HG02759 (cell line): ENCODE measurements at regions not wholly inside any gene's neighbourhood (a gene's known extent, or its start where the extent isn't known, plus 50 kb on each side); places are given as distances from the start of the nearest gene placed in this dataset.
"Not testable (repeated sequence)": the region's sequence is repeated elsewhere in the genome, so short reads cannot be mapped to it uniquely, and the experiment has no call there.

ENCODE experiments used
- ATAC-seq: cut with Tn5 transposase; IDR thresholded peaks from one replicate; pipeline ENCODE4 v1.9.1; 2021; ENCODE audit warnings: mild to moderate bottlenecking, moderate library complexity; ENCODE audit not compliant: unreplicated experiment

DNA sequence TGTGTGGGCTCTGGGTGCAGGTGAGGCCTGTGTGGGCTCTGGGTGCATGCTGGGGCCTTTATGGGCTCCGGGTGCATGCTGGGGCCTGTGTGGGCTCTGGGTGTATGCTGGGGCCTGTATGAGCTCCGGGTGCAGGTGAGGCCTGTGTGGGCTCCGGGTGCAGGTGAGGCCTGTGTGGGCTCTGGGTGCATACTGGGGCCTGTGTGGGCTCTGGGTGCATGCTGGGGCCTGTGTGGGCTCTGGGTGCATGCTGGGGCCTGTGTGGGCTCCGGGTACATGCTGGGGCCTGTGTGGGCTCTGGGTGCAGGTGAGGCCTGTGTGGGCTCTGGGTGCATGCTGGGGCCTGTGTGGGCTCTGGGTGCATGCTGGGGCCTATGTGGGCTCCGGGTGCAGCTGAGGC lies 80.5 kb upstream of the ACKR3 start:
- ATAC-seq: not testable (repeated sequence)

DNA sequence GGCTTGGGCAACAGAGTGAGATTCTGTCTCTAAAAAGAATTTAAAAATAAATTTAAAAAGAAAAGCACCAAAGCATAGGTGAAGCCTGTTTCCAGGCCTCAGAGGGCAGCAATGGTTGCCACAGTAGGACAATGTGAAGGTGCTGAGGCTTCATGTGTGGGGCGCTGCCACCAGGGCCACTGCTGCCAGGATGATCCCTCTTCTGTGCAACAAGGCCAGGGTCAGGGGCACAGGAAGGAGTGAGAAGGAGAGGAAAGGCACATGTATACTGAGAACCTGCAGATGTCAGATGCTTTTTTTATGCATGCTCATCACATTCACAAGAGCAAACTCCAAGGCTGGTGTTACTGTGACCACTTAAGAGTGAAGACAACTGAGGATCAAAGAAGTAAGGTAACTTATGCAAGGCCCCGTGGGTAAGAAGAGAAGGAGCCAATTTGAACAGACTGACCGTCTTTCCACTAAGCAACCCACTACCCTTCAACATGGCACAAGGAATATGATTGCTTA lies 79.7 kb upstream of the ACKR3 start:
- ATAC-seq: no peak

DNA sequence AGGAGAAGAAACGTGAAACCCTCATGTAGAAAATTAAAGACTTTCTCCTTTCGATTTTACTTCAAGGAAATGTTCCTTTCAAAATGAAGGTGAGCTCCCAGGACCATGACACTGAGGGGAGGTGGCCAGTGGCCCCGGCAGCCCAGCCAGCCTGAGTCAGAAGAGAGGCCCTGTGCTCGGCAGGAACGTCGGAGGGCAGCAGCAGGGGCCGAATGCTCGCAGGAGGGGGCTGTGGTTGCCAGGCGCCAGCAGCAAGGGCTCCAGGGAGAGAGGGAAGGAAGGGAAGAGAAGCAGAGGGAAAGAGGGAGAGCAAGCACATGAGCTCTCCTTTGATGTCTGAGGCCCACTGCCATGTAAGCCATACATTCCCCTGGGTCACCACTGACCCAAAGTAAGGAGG lies 73.3 kb upstream of the ACKR3 start:
- ATAC-seq: no peak

DNA sequence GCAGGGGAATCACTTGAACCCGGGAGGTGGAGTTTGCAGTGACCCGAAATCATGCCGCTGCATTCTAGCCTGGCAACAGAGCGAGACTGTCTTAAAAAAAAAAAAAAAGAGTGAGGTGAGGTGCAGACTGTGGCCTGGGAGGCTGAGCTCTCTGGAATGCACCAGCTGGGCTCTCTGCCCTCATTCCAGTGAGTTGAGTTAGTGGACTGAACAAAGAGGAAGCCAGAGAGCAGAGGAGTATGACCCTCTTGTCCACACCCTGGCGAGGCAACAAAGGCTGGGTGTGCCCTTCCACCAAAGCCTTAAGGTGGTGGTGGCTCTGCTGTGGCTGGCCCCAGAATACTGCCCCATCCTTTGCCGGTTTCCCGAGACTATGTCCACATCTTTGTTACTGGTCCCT lies 71.3 kb upstream of the ACKR3 start:
- no peak for ATAC-seq

DNA sequence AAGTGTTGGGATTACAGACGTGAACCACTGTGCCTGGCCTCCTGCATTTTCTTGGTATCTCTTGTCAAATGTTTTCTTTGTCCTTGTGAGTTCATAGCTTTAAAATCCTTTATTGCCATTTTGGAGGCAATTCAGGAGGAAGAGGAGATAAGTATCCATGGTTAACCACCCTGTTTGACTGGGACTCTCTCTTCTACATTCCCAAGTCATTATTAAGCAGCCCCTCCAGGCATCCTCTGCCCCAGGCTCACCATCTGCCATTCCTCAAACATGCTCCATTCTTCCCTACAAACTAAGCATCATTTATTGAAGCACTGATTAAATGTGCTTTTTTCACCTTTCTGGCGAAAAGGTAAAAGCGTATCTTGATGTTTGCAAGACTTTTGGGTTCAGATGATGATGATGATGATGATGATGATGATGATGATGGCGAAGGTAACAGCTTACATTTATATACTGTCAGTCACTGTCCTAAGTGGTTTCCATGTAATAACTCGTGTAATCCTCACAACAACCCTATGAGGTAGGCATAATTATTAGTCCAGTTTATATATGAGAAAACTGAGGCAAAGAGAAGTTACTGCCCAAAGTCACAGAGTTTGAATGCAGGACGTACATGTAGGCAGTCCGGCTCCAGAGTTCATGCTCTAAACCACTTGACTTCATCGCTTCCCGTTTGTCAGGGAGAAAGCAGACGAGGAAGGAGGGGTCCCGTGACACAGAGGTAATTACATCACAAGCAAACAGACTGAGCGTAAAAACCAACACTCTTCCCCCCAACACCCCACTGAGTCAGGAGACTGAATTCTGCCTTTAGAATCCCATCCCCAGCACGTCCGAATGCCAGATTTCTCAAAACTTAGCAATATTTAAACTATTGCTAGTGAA lies 69.7 kb upstream of the ACKR3 start:
- ATAC-seq: no peak

DNA sequence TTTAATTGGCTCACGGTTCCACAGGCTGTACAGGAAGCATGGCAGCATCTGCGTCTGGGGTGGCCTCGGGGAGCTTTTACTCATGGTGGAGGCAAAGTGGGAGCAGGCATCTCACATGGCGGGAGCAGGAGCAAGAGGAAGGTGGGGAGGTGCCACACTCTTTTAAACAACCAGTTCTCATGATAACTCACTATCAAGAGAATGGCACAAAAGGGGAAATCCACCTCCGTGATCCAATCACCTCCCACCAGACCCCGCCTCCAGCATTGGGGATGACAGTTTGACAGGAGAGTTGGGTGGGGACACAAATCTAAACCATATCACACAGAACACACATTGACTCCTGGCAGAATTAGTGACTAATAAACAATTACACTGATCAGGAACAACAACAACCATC lies 68.6 kb upstream of the ACKR3 start:
- no peak for ATAC-seq

DNA sequence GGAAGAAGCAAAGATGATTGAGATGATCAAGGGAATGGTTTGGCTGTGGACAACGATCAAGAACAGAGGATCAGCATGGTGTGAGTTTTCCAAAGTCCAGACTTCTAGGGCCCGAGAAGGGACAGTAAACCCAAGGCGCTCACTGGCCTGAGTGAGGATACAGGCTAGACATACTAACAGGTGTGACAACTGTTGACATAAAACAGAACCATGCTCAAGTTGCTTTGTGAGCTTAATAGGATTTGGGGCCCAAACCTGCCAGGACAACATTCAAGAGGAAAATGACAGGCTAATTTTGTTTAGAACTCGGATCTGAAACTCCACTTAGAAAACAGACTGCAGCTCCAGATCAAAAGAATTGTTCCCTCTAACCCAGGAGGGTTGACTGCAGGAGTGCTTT lies 68.1 kb upstream of the ACKR3 start:
- ATAC-seq: no peak

DNA sequence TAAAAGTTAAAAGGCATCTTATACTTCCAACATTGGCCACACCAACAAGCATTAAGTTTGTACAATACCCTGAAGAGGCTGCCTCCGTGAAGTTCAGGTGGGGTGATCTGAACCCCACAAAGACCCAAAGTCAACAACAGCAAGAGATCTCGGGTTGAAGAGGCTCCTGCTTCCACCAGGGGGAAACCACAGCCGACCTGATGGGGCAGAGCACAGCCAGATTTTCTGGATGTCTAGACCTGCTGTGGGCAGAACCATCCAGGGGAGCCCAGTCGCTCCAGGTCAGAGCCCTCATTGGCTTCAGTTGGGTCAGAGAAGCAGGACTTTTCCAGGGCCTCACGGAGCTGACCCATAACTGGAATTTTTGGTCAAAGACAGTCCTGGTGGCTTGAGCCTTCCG lies 66.5 kb upstream of the ACKR3 start:
- no peak for ATAC-seq

DNA sequence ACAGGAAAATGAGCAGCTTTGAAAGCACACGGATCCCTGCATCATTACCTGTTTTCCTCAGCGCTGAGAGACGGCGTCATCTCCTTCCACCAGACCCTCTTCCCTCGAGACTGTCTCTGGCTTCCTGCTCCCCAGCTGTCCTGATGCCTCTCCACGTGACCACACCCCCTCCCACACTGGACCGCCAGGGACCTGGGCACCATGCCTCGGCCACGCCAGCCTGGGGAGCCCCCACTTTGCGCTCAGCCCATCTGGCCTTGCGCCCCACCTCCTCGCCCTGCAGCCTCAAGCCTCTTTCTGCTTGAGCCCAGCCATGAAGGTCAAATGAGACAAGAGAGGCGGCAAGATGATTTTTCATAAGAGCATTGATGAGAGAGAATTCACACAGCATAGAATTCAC lies 66.0 kb upstream of the ACKR3 start:
- ATAC-seq: no peak

DNA sequence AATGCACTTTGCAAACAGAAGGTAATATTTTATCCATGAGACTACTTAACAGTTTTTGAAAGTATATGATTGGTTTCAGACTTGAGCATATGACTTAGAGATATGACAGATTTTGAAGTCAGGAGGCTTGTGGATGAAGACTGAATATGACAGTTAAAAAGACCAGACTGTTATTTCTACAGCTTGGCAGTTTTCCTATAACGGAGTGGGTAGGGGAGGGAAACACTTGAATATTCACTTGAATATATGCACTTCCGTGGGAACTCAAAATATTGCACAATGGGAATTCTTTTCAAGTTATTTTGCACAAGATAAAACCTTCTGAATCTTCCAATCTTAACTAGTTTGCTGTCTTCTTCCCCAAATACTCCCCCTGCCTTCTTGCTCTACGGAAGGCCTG lies 64.6 kb upstream of the ACKR3 start:
- no peak for ATAC-seq

DNA sequence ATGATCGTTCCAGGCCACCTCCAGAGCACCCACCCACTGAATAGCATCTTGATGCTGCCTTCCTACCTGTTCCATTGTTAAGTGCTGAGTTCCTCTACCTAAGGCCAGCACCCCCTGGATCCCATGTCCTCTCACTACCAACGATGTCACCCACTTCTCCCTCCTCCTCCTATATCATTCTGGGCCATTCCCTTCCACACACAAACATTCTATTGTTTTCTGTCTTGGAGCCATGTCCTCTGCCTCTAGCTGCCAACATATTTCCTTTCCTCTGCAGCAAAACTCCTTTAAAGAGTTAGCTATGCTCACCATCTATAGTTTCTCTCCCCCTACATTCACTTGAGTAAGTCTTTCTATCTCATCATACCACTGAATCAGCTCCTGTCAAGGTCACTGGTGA lies 64.0 kb upstream of the ACKR3 start:
- ATAC-seq: no peak

DNA sequence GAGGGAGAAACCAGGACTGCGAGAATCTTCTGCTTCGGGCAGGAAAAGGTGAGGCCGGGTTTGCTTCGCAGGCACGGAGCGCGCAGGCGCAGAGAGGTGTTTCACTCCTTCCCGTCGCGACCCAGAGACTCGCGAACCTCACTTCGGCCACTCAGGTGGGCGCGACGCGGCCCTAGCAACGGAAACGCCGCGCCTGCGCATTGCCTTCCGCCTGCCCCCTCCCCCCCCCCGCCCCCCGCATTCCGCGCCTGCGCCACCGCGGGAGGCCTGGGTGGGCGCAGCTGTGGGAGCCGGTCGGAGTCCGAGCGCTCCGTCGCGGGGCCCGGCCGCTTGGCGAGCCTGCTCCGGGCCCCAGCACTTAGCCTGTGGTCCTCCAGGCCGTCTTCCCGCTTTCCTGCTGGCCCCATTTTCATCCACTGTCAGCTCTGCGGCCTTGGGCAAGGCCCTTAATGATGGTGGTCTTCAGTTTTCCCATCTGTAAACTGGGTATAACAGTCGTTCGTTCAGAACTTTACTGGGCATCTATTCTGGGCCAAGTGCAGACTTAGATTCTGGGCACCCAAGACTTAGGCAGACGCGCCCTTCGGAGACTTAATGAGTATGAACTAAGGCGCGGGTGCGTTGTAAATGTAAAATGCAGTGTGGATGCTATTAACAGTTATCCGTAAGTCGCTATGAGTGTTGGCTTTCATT lies 62.1 kb upstream of the ACKR3 start:
- ATAC-seq: no peak

DNA sequence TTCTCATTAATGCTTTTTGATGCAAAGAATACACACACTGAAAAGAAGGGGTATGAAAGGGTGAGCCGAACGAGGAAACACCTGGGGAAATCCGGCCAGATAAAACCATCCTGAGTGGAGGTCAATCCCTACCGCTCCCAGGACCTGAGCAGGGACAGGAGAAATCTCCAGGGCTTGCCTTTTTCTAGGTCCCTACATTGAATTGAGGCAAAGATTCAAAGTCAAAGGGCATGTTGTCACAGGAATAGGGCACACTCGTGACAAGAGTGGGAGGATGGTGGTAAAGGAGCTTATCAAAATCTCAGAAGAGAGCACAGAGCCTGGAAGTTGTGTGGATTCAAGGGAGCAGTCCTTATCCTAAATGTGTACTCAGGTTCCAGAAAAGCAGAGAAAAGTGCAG lies 61.2 kb upstream of the ACKR3 start:
- no peak for ATAC-seq

DNA sequence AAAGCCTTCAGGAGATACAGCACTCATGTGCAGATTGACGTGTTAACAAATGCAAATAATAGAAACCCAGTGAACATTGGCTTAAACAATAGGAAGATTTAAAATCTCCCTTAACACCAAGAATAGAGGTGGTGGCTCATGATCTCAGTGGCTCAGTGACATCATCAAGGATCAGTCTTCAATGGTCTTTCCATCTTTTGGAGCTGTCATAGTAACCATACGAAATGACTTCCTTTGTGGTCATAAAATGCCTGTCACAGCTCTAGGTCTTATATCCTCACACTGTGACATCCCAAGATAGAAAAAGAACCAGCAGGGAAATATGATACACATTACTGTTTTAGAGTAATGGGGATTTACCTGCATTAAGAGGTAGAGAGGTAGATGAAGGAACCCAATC lies 59.6 kb upstream of the ACKR3 start:
- ATAC-seq: no peak

DNA sequence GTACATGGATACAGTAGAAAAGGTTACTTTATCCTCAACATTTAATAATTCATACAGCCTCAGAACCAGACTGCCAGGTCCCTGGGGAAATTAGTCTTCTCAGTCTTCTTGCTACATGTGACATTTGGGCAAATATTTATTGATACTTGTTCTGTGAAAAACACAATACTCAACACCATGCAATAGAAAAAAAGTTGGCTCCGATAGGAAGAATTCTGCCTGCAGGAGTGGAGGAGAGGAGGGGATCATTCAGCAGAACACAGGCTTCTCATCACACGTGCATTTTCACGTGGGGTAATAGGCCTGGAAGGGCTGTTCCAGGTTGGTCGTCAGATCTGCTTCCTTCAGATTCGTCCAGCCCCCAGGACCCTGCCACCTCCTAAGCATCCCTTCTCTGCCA lies 58.4 kb upstream of the ACKR3 start:
- no peak for ATAC-seq

DNA sequence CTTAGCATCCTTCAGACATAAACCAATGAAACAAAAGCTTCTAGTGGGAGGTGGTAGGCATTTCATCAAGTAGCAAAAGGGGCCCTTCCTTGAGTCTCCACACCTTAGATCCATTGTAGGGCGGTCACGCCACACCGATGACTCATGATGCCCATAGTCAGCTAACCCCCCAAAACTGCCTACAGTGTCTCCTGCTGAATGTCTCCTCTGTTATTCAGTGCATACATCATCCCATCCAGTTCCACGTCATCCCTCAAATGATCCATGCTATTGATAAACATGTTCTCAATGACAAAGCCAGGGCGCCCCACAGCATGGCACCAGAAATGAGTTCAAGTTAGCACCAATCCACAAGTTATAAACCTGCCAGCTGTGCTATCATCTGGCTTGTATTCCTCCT lies 57.4 kb upstream of the ACKR3 start:
- no peak for ATAC-seq

DNA sequence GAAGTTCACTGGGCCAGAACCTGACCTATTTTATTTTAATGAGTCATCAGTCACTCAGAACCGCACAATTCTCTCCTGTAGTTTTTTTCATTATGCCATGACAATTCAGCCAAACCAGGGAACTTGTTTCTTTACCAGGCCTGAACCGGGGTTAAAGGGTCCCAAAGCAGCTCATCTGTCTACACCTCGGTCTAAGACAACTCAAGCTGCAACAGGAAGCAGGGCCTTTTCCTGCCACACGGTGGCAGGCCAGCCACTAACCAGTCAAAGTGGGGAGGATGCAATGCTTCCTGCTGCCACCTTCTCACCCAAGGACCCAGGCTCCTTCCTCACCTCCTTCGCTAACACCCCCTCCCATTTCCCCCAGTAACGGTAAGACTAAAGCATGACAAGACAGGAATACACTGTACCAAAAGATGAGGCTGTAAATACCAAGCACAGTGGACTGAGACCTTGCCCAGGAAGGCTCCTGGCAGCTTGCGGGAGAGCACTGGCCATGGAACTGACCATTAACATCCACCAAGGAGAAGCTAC lies 56.7 kb upstream of the ACKR3 start:
- ATAC-seq: peak; percentile 80

DNA sequence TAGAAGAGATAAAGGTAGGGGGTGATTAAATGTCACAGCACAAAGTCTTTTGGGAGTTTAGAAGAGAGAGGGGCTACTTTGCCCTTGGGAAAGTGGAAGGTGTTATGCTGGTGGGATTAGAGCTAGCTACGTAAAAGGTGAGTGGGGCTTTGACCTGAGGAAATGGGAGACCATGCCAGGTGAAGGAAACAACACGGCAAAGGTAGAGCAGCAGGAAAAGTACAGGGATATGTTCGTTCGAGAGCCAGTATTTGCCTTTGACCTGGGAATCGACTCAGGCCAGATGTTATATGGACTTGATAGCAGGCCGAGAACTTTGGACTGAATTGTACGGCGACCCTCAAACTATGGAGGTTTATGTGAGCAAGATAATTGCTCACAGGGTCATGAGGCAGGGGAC lies 55.7 kb upstream of the ACKR3 start:
- no peak for ATAC-seq

DNA sequence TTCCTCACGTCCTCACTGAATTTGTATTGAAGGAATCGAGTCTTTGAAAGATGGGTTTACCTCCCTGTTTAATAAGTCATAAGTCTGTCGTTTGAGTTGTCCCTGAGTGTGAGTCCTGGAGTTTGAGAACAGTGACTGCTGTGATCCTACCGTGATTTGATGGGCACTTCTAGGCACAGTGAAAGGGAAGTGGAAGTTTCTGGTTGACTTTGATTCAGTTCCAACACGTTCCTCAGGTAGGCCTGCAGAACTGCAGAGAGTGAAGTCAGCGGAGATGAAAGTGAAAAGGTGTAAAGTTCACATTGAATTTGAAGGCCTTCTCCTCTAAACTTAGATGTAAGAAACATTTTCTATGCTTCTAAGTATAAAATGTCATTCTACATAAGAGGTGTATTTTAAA lies 52.9 kb upstream of the ACKR3 start:
- ATAC-seq: no peak

DNA sequence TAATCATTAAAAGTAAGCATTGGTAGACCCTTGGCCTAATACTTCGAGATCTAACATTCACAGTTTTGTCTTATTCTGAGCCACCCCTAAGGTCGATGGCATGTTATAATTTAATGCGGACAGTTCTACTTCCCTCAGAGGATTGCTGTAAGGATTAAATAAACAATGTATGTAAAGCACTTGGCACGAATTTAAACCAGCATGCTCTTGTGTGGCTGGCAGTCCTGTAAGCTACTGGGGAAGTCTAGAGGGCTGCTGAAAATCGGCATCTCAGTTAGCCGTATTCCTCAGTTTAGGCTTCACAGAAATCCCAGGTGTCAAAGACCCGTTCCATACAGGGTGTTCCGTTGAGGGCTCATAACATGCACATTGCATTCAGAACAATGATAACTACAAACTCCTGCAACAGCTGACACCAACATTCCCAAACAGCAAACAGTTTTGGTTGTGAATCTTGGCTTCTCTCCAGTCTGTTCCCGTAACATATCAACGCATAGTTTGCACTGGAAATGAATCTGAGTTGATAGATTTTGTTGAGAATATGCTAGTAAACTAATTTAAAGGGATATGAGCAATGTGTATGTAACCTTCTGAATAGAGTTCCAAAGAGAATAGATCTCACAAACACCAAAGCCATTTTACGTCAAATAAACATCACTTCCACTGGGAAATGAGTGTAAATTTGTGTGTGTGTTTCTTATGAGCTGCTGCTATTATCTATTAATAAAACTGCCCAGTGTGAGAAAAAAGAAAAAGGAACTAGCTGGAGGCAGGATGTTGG lies 52.2 kb upstream of the ACKR3 start:
- ATAC-seq: no peak
